Cardiac septum (tissue), 1 donor: ENCODE measurements at regions not wholly inside any gene's neighbourhood (a gene's known extent, or its start where the extent isn't known, plus 50 kb on each side); places are given as distances from the start of the nearest gene placed in this dataset.
A peak's percentile ranks its signal among the peaks of the same experiment; 100 is the strongest.
"Not testable (repeated sequence)": the region's sequence is repeated elsewhere in the genome, so short reads cannot be mapped to it uniquely, and the experiment has no call there.

Experiments used
- DNase-seq: peaks from one replicate; pipeline ENCODE4 v3.0.0-alpha.2; 2020; ENCODE audit warnings: low spot score
- intact Hi-C: fragments of 100-400 bp; cut with DNase I; formaldehyde crosslinking; loops from one replicate; pipeline ENCODE4 v1.14.0; 2022
- donor health status: DM: no; HTN: no; CAD: no.

DNA sequence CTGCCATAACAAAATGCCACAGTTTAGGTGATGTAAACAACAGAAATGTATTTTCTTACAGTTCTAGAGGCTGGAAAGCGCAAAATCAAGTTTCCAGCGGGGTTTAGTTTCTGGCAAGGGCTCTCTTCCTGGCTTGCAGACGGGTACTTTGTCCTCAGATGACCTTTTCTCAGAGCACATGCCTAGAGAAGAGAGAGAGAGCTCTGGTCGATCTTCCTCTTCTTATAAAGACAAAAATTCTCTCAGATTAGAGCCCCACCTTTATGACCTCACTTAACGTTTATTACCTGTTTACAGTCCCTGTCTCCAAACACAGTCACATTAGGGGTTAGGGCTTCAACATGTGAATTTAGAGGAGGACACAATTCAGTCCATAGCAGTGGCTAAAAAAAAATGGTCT is 119.7 kb downstream of the CETN3 start:
- no peak for DNase-seq
- intact Hi-C loops: no loop called here

DNA sequence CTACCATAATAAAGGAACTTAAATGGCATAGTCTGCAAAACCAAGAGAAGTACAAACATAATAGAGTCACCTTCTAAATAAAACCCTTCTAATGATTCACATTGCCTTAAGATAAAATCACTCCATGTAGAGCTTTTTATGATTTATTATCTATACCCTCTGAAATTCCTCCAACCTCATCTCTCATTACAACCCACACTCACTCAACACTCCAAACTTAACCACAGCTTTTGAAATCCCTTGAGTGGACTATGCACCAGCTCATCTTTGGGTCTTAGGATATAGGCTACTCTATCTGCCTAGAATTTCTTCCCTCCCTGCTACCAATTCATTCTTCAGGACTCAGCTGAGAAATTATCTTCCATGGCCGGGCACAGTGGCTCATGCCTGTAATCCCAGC is 122.5 kb downstream of the CETN3 start:
- intact Hi-C loops: no loop called here
- no peak for DNase-seq

- no peak for DNase-seq
- intact Hi-C loops: no loop called here
Observed at GRCh38 chr5:90285581-90285980, 124.0 kb downstream of the CETN3 start.

GRCh38 chr5:90284375-90284774 is 125.2 kb downstream of the CETN3 start:
- no peak for DNase-seq
- intact Hi-C loops: no loop called here

- intact Hi-C loops: no loop called here
- no peak for DNase-seq
Observed at GRCh38 chr5:90279091-90279490, 130.5 kb downstream of the CETN3 start.

- DNase-seq: no peak
- intact Hi-C loops: no loop called here
Observed at GRCh38 chr5:90274216-90274615, 135.3 kb downstream of the CETN3 start.

- no peak for DNase-seq
- intact Hi-C loops: loop anchor here (10.0 kb wide), 1 partner anchor 273 kb away; no protein-coding TSS in a partner anchor
Observed at GRCh38 chr5:90267646-90268045, 141.9 kb downstream of the CETN3 start.

DNA sequence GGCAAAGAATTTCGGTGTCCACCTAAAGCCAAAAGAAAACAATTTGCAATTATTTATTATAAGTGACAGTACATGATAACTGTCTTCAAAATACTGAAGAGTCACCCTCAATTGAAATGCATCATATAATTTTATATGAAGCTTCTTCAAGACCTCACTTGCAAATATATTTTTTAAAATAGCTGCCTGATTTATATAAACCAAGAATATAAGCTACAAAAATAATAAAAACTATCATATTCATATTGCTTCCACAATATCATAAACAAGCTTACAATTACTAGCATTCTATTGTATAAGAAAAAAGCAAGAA is 144.1 kb downstream of the CETN3 start:
- intact Hi-C loops: loop anchor here (10.0 kb wide), 1 partner anchor 271 kb away; no protein-coding TSS in a partner anchor
- no peak for DNase-seq

DNA sequence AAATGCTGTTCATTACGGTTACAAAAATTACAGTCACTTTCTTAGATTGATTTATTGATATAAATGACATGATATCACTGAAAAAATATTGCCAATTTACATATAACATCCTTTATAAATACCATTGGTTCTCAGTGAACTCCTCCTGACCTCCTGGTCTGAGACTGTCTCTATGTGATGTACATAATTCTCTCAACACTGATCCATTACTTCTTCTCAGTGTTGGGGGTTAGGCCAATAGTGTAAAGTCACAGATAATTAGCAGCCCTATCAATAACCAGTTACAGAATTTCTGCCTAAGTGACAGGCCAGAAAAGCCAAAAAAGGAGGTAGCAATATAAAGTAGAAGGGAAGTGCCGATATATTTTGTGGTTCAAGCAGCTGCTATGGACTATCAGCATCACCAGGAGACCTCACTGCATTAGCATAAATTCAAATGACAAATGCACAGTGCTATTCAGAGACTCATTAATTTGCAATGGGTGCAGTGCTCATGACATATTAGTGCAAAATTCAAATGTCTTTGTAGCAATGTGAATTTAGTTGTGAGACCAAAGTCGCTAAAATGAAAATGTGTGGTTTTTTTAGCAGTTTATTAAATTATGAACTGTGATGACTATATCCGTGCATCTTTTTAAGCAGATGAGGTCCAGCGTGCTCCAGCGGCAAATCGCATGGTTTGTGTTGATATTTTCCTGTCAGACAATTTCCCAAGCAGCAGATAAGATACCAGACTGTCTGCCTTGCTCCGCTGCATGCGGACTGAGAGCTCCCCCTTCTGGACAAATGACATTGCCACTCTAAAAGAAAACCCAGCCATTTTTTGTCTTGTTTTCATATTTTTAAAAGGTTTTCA is 144.6 kb downstream of the CETN3 start:
- intact Hi-C loops: loop anchor here (5.0 to 10.0 kb wide), 2 partner anchors 270 to 1538 kb away; no protein-coding TSS in a partner anchor
- DNase-seq: peak; percentile 76

- DNase-seq: no peak
- intact Hi-C loops: loop anchor here (5.0 to 10.0 kb wide), 2 partner anchors 268 to 1536 kb away; no protein-coding TSS in a partner anchor
Observed at GRCh38 chr5:90263102-90263820, 146.3 kb downstream of the CETN3 start.

DNA sequence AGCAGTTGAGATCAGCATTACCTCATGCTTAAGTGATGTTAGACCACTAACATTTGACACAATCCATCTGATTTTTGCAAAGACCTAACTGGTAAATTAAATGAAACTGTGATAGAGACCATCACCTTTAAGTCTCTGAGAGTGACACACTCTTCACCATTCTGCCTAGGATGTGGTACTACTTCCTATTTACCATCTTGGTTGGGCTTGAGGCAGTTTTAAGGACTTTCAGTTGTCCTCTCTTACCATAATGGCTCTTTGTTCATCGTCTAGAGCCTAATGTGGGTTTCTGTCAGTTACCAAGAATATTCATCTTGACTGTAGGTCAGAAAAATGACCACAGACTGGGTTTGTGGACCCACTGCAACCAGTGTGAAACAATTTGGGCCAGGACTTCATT is 158.1 kb downstream of the CETN3 start:
- intact Hi-C loops: no loop called here

DNA sequence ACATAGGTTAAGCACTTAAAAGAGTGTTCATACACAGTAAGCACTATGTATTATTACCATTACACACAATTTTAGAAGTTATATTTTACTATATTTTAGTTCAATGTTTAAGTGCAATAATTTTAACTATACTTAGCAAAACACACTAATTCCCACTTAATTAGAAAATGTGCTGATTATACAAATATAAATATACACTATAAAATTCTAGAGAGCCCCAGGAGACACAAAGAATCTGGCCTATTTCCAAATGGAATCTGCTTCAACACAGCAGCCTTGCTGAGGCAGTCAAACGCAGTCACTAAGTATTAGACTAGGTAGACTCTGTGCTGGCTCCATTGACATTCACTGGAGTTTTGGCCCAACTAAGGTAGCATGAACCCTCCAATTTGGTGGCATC is 160.9 kb downstream of the CETN3 start:
- intact Hi-C loops: no loop called here

More for the DNA sequence above, 158.1 kb downstream of the CETN3 start:
- no peak for DNase-seq

DNA sequence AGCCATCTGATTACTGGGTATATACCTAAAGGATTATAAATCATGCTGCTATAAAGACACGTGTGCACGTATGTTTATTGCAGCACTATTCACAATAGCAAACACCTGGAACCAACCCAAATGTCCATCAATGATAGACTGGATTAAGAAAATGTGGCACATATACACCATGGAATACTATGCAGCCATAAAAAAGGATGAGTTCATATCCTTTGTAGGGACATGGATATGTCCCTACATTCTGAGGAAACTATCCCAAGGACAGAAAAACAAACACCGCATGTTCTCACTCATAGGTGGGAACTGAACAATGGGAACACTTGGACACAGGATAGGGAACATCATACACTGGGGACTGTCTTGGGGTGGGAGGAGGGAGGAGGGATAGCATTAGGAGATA is 165.7 kb downstream of the CETN3 start:
- intact Hi-C loops, DNase-seq: not testable (repeated sequence)

More for the DNA sequence above, 160.9 kb downstream of the CETN3 start:
- no peak for DNase-seq

- no peak for DNase-seq
- intact Hi-C loops: no loop called here
Observed at GRCh38 chr5:90233476-90233875, 176.1 kb downstream of the CETN3 start.

DNA sequence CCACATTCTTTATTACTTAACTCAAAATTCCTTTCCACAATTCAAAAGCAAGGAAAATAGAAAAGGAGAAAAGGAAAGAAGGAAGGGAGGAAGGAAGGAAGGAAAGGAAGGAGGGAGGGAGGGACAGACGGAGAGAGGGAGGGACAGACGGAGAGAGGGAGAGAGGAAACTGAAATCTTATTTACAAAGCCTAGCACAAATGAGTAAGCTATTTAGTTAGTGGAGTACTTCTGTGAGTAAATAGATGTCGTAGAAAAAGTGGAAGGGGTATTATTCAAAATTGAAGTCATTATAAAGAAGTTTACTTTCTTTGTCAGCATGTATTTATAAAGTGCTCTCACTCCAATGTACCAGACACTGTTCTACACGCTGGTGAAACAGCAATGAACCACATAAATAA is 177.9 kb downstream of the CETN3 start:
- no peak for DNase-seq
- intact Hi-C loops: no loop called here

DNA sequence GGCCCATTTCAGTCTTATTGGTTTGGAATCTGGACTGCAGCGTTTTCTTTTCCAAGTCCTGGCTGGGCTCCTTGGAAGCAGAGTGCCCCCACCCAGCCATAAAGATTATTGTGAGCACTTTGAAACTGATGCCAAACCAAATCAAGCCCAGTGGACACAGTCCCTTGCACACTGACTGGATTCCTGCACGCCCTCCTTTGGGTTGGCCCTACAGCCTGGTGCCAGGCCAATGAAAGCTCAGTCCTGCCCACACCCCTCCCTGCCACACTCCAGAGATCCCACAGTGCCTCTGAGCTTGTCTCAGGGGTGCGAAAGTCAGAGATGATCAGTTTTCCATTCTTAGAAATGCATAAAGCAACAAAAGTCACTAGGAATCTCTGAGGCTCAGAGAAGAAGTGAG is 181.9 kb downstream of the CETN3 start:
- no peak for DNase-seq
- intact Hi-C loops: no loop called here

- intact Hi-C loops: no loop called here
- no peak for DNase-seq
Observed at GRCh38 chr5:90226433-90227099, 183.0 kb downstream of the CETN3 start.

DNA sequence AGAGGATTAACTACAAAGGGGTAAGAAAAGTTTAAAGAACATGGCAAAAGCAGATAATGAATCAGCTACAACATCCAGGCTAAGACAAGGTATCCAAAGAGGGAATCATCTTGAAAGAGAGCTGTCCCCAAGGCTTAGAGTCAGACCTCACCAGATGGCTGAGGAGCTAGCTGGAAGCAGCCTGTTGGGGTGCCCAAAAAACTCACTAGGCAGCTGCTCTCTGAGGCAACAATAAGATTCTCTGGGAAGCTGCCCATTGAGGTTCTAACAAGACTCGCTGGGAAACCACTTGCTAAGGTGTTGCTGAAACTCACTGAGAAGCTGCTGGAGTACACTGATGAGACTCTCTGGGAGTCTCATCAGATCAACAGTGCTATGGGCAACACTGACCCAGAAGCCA is 185.2 kb downstream of the CETN3 start:
- DNase-seq: no peak
- intact Hi-C loops: no loop called here

DNA sequence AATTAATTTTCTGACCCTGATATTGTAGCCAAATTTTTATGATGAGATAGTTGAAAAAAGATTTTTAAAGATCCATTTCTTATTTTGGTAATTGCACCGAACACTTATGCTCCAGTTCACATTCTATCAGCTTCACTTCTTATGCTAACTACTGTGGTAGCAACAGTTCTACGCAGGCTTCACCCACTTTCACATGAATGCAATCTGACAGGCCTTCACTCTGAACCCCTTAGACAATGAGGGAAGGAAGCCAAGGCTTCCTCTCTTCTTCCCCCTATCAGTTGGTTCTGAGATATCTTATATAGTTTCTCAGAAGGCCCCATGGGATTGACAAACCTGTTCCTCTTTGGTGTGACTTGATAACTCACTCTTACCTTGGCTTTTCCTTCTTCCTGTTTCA is 185.8 kb downstream of the CETN3 start:
- intact Hi-C loops: no loop called here
- no peak for DNase-seq

- intact Hi-C loops: no loop called here
Observed at GRCh38 chr5:90221951-90222350, 187.6 kb downstream of the CETN3 start.

More at GRCh38 chr5:90221951-90222350, 187.6 kb downstream of the CETN3 start:
- DNase-seq: no peak
